ENCODE measurements at regions not wholly inside any gene's neighbourhood (a gene's known extent, or its start where the extent isn't known, plus 50 kb on each side); places are given as distances from the start of the nearest gene placed in this dataset.

DNA sequence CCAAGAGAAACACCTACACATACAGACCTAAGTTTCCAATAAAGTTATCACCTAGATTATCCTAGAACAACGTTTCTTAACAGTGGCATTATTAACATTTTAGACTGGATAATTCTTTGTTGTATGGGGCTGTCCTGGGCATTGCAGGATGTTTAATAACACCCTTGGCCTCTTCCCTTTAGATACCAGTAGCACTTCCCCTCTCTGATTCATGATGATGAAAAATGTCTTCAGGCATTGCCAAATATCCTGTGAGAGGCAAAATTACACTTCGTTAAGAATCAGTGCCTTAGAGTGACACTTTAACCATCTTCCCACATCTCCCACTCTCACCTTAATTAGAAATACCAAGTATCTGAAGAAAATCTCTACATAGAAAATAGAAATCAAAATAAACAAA is 352.6 kb downstream of the CGGBP1 start:
- Histone ChIP-seq H3K27me3 (ENCODE audit: insufficient read depth, low read length, poor library complexity, severe bottlenecking) (no peaks in the 10 kb centered on the region), H3K36me3 (ENCODE audit: insufficient read depth, low read length) (no peaks in the 10 kb centered on the region), H3K4me1 (ENCODE audit: insufficient read depth, low read length, poor library complexity, severe bottlenecking) (no peaks in the 10 kb centered on the region), H3K79me2 (ENCODE audit: insufficient read depth, low read length) (no peaks in the 10 kb centered on the region), H3K9me2 (replicated peaks; ENCODE audit: low read depth, low read length) (no peaks in the 10 kb centered on the region), H3K9ac (ENCODE audit: low read depth, low read length, poor library complexity, severe bottlenecking) (no peak overlapping the region), H3K4me2 (ENCODE audit: low read depth, low read length, poor library complexity, severe bottlenecking) (no peak overlapping the region), H3K4me3 (ENCODE audit: low read length, poor library complexity, severe bottlenecking) (no peak overlapping the region), H2AFZ (ENCODE audit: low read length) (no peak overlapping the region), H3F3A (ENCODE audit: low read depth) (no peaks in the 10 kb centered on the region), H4K20me1 (ENCODE audit: insufficient read depth, low read length, poor library complexity, severe bottlenecking) (no peaks in the 10 kb centered on the region), H3K9me3 (ENCODE audit: insufficient read depth, low read depth, low read length) (no peaks in the 10 kb centered on the region)
- TF ChIP-seq EZH2phosphoT487 (IDR thresholded peaks at IDR 0.05; ENCODE audit: borderline replicate concordance) = no peak
- TF ChIP-seq CTCF (conservative IDR thresholded peaks at IDR 0.05; ENCODE audit: low read length) = no peak

- no peaks in the 10 kb centered on the region for H3K9me3 ChIP-seq (ENCODE audit: insufficient read depth, low read depth, low read length)
- no peaks in the 10 kb centered on the region for H4K20me1 ChIP-seq (ENCODE audit: insufficient read depth, low read length, poor library complexity, severe bottlenecking)
- H3K27me3 ChIP-seq (ENCODE audit: insufficient read depth, low read length, poor library complexity, severe bottlenecking) = no peaks in the 10 kb centered on the region
- no peak overlapping the region for H3K4me2 ChIP-seq (ENCODE audit: low read depth, low read length, poor library complexity, severe bottlenecking)
- no peak overlapping the region for H3K4me3 ChIP-seq (ENCODE audit: low read length, poor library complexity, severe bottlenecking)
- H3K9me2 ChIP-seq (replicated peaks; ENCODE audit: low read depth, low read length) = no peaks in the 10 kb centered on the region
- H3K36me3 ChIP-seq (ENCODE audit: insufficient read depth, low read length) = no peaks in the 10 kb centered on the region
- no peak overlapping the region for H3K9ac ChIP-seq (ENCODE audit: low read depth, low read length, poor library complexity, severe bottlenecking)
- no peak overlapping the region for H2AFZ ChIP-seq (ENCODE audit: low read length)
- no peak for TF ChIP-seq CTCF (conservative IDR thresholded peaks at IDR 0.05; ENCODE audit: low read length)
- no peak for TF ChIP-seq EZH2phosphoT487 (IDR thresholded peaks at IDR 0.05; ENCODE audit: borderline replicate concordance)
- H3K4me1 ChIP-seq (ENCODE audit: insufficient read depth, low read length, poor library complexity, severe bottlenecking) = no peaks in the 10 kb centered on the region
- no peaks in the 10 kb centered on the region for H3F3A ChIP-seq (ENCODE audit: low read depth)
- H3K79me2 ChIP-seq (ENCODE audit: insufficient read depth, low read length) = no peaks in the 10 kb centered on the region
These were observed 356.2 kb downstream of the CGGBP1 start for GRCh38 chr3:87702600-87702999.

GRCh38 chr3:87696124-87697013 is 362.4 kb downstream of the CGGBP1 start:
- Histone ChIP-seq H3F3A (ENCODE audit: low read depth) (no peaks in the 10 kb centered on the region), H3K36me3 (ENCODE audit: insufficient read depth, low read length) (no peaks in the 10 kb centered on the region), H2AFZ (ENCODE audit: low read length) (no peak overlapping the region), H3K79me2 (ENCODE audit: insufficient read depth, low read length) (no peaks in the 10 kb centered on the region), H3K4me1 (ENCODE audit: insufficient read depth, low read length, poor library complexity, severe bottlenecking) (no peaks in the 10 kb centered on the region), H3K9me3 (ENCODE audit: insufficient read depth, low read depth, low read length) (no peaks in the 10 kb centered on the region), H4K20me1 (ENCODE audit: insufficient read depth, low read length, poor library complexity, severe bottlenecking) (no peaks in the 10 kb centered on the region), H3K4me3 (ENCODE audit: low read length, poor library complexity, severe bottlenecking) (no peak overlapping the region), H3K4me2 (ENCODE audit: low read depth, low read length, poor library complexity, severe bottlenecking) (no peak overlapping the region), H3K9ac (ENCODE audit: low read depth, low read length, poor library complexity, severe bottlenecking) (no peak overlapping the region), H3K27me3 (ENCODE audit: insufficient read depth, low read length, poor library complexity, severe bottlenecking) (no peaks in the 10 kb centered on the region), H3K9me2 (replicated peaks; ENCODE audit: low read depth, low read length) (no peaks in the 10 kb centered on the region)
- no peak for TF ChIP-seq EZH2phosphoT487 (IDR thresholded peaks at IDR 0.05; ENCODE audit: borderline replicate concordance)
- no peak for TF ChIP-seq CTCF (conservative IDR thresholded peaks at IDR 0.05; ENCODE audit: low read length)
